ENCODE measurements at regions not wholly inside any gene's neighbourhood (a gene's known extent, or its start where the extent isn't known, plus 50 kb on each side); places are given as distances from the start of the nearest gene placed in this dataset.
A peak's percentile ranks its signal among the peaks of the same experiment; 100 is the strongest.

DNA sequence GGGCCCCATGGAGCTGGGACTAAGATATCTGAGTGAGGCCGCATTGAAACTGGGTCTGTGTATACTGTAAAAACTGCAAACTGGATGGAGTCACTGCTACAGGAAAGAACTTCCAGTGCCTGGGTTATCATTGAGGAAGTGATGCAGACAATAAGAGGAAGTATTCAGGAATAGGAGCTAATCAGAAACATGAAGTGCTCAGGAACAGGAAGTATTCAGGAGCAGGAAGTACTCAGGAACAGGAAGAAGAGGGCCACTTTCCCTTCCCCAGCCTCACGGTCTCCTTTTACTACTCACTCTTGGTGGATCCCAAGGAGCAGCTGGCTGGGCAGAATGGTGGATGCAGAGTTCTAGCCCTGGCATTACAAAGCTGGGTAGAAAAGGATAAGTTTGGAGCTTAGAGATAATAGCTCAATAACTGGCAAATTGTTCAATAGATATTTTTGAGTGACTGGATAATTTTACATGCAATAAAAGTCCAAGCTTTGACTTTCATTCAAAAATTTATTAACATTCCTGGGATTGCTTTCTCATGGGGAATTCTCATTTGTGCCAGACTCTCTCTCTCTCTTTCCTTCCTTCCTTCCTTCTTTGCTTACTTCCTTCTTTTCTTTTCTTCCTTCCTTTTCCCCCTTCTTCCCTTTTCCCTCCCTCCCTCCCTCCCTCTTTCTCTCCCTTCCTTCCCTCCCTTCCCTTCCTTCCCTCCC is 82.2 kb upstream of the PAX1 start:
- 0% methylated on average over 1 of the region's 2 CpGs for WGBS (ENCODE audit: insufficient coverage)
- peaks cover 15 to 30% of the 10 kb centered on the region in 2 donors for H3K9me3 ChIP-seq (replicated peaks in 1 of 2; ENCODE audit: control insufficient read depth in 1 of 2, insufficient read depth in 1 of 2, low read length in 2 of 2)
- no peak overlapping the region for H3K9ac ChIP-seq (ENCODE audit: insufficient read depth, low read length, poor library complexity, severe bottlenecking)
- peak overlapping the region in 1 of 3 experiments; percentile 10 for H3K4me3 ChIP-seq (replicated peaks in 1 of 3; ENCODE audit: low read depth in 2 of 3, low read length in 3 of 3)
- no peak overlapping the region for H3K27ac ChIP-seq (ENCODE audit: low read depth in 1 of 2, low read length in 2 of 2)
- H2AFZ ChIP-seq (ENCODE audit: insufficient read depth, low read depth, low read length, poor library complexity, severe bottlenecking): no peak overlapping the region
- Mint-ChIP-seq H3K36me3 (no peaks in the 10 kb centered on the region), H3K4me3 (peak overlapping the region in 1 of 2 donors; percentile 9), H3K27me3 (ENCODE audit: low read depth in 3 of 3) (peaks cover 2 to 9% (median 4%) of the 10 kb centered on the region in 3 donors), H3K27ac (peak overlapping the region in 1 of 7 donors; percentile 47), H3K4me1 (peaks cover 7% of the 10 kb centered on the region), H3K9me3 (peaks cover 15 to 26% (median 20%) of the 10 kb centered on the region in 7 donors)
- H3K79me2 ChIP-seq (ENCODE audit: insufficient read depth, low read length): no peaks in the 10 kb centered on the region
- no peaks in the 10 kb centered on the region for H3K27me3 ChIP-seq (ENCODE audit: control insufficient read depth in 2 of 2, insufficient read depth in 2 of 2, low read length in 2 of 2)
- peaks cover 0 to 6% of the 10 kb centered on the region in 2 donors for H3K4me1 ChIP-seq (ENCODE audit: control insufficient read depth in 1 of 2, insufficient read depth in 2 of 2, low read length in 2 of 2)
- DNase-seq: peak in 2 of 3 donors; percentile 6 to 29
- no peaks in the 10 kb centered on the region for H3K36me3 ChIP-seq (replicated peaks in 1 of 2; ENCODE audit: control insufficient read depth in 1 of 2, insufficient read depth in 2 of 2, low read length in 2 of 2)
- no peaks in the 10 kb centered on the region for H4K20me1 ChIP-seq (ENCODE audit: insufficient read depth, low read length)
- intact Hi-C loops (cut with micrococcal nuclease): no loop called here
- no peak overlapping the region for H3K4me2 ChIP-seq (replicated peaks; ENCODE audit: extremely low read depth, low read length, poor library complexity, severe bottlenecking)
- TF ChIP-seq, protein P1, sequence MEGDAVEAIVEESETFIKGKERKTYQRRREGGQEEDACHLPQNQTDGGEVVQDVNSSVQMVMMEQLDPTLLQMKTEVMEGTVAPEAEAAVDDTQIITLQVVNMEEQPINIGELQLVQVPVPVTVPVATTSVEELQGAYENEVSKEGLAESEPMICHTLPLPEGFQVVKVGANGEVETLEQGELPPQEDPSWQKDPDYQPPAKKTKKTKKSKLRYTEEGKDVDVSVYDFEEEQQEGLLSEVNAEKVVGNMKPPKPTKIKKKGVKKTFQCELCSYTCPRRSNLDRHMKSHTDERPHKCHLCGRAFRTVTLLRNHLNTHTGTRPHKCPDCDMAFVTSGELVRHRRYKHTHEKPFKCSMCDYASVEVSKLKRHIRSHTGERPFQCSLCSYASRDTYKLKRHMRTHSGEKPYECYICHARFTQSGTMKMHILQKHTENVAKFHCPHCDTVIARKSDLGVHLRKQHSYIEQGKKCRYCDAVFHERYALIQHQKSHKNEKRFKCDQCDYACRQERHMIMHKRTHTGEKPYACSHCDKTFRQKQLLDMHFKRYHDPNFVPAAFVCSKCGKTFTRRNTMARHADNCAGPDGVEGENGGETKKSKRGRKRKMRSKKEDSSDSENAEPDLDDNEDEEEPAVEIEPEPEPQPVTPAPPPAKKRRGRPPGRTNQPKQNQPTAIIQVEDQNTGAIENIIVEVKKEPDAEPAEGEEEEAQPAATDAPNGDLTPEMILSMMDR (IDR thresholded peaks at IDR 0.05): no peak

DNA sequence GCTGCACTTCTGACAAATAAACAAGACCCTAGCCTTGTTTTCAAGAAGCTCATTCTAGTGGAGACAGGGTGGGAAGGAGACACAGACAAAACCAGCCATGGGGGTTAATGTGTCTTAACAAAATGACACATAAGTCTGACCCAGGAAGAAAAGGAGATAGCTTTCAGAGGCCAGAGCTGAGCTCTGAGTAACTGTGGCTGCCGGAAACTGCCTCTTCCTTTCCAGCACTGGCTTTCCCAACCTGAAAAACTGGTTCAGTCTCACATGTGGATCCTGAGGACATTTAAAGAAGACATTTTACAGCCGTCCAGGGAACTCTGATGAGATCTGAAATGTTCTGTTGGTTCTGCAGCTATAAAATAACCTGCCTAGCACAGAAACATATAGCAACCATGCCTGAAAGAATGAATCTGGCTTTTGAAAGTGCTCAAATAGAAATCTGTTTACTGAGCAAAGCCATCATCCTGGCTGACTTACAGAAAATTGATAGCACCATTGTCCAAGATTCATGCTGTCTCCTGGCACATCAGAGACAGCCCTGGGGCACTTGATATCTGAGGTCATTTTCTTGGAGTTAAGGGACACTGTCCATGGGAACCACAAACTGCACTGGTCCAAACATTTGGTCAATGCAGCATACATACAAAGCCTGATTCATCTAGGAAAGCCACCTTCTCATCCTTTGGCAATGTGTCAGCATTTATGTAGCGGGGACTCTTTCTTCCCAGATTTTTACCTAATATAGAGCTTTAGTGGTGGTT is 83.2 kb upstream of the PAX1 start:
- Histone ChIP-seq H3K9me3 (replicated peaks in 1 of 2; ENCODE audit: control insufficient read depth in 1 of 2, insufficient read depth in 1 of 2, low read length in 2 of 2) (peaks cover 15 to 30% of the 10 kb centered on the region in 2 donors), H4K20me1 (ENCODE audit: insufficient read depth, low read length) (no peaks in the 10 kb centered on the region), H3K79me2 (ENCODE audit: insufficient read depth, low read length) (no peaks in the 10 kb centered on the region), H2AFZ (ENCODE audit: insufficient read depth, low read depth, low read length, poor library complexity, severe bottlenecking) (no peak overlapping the region), H3K27ac (ENCODE audit: low read depth in 1 of 2, low read length in 2 of 2) (no peak overlapping the region), H3K4me1 (ENCODE audit: control insufficient read depth in 1 of 2, insufficient read depth in 2 of 2, low read length in 2 of 2) (peaks cover 0 to 6% of the 10 kb centered on the region in 2 donors), H3K9ac (ENCODE audit: insufficient read depth, low read length, poor library complexity, severe bottlenecking) (no peak overlapping the region), H3K27me3 (ENCODE audit: control insufficient read depth in 2 of 2, insufficient read depth in 2 of 2, low read length in 2 of 2) (no peaks in the 10 kb centered on the region), H3K4me2 (replicated peaks; ENCODE audit: extremely low read depth, low read length, poor library complexity, severe bottlenecking) (no peak overlapping the region), H3K4me3 (replicated peaks in 1 of 3; ENCODE audit: low read depth in 2 of 3, low read length in 3 of 3) (no peak overlapping the region), H3K36me3 (replicated peaks in 1 of 2; ENCODE audit: control insufficient read depth in 1 of 2, insufficient read depth in 2 of 2, low read length in 2 of 2) (no peaks in the 10 kb centered on the region)
- 83% methylated on average over 1 of the region's 3 CpGs for WGBS (ENCODE audit: insufficient coverage)
- Mint-ChIP-seq H3K27ac (no peak overlapping the region), H3K4me1 (peaks cover 7% of the 10 kb centered on the region), H3K9me3 (peaks cover 15 to 25% (median 20%) of the 10 kb centered on the region in 7 donors), H3K4me3 (no peak overlapping the region), H3K36me3 (no peaks in the 10 kb centered on the region), H3K27me3 (ENCODE audit: low read depth in 3 of 3) (peaks cover 2 to 9% (median 5%) of the 10 kb centered on the region in 3 donors)
- intact Hi-C loops (cut with micrococcal nuclease): no loop called here
- TF ChIP-seq, protein P1 (IDR thresholded peaks at IDR 0.05): no peak
- DNase-seq: no peak

All from CD14-positive monocyte (primary cell).